ENCODE measurements at regions not wholly inside any gene's neighbourhood (a gene's known extent, or its start where the extent isn't known, plus 50 kb on each side); places are given as distances from the start of the nearest gene placed in this dataset.

GRCh38 chr9:119522381-119522780 lies 153.1 kb upstream of the BRINP1 start:
- no peak for TF ChIP-seq CTCF (IDR thresholded peaks at IDR 0.05 in 8 of 11, conservative IDR thresholded peaks at IDR 0.05 in 3 of 11)
- no peak for TF ChIP-seq POLR2A (IDR thresholded peaks at IDR 0.05)
- TF ChIP-seq POLR2AphosphoS5 (IDR thresholded peaks at IDR 0.05): no peak

Data from spleen (tissue), 7 donors.